ENCODE measurements at regions not wholly inside any gene's neighbourhood (a gene's known extent, or its start where the extent isn't known, plus 50 kb on each side); places are given as distances from the start of the nearest gene placed in this dataset.

DNA sequence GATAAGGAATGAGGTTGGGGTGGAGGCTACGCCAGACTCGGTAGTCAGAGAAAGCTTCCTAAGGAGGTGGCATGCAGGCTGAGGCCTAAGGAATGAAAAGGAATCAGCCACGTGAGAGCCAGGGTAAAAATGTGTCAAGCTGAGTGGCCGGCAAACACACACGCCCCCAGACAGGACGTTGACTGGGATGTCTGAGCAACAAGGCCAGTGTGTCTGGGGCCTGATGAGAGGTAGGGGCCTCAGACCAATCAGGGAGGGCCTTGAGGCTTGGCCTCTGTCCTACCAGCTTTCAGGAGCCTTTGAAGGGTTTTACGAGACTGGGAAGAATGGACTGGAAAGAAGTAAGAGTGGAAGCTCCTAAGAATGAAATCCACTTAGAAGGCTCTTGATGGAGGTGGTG lies 61.0 kb upstream of the PHACTR2 start:
- H3K27ac ChIP-seq (ENCODE audit: low read depth, low read length): no peak overlapping the region
- H3K79me2 ChIP-seq (ENCODE audit: insufficient read depth, low read length): no peaks in the 10 kb centered on the region
- H3K36me3 ChIP-seq (ENCODE audit: insufficient read depth, low read length): no peaks in the 10 kb centered on the region
- no peaks in the 10 kb centered on the region for H4K20me1 ChIP-seq (ENCODE audit: insufficient read depth, low read length)
- H2AFZ ChIP-seq (ENCODE audit: low read length): no peak overlapping the region
- DNase-seq (ENCODE audit: insufficient read length, low spot score, missing footprints): no peak
- no peaks in the 10 kb centered on the region for H3K27me3 ChIP-seq (ENCODE audit: insufficient read depth, low read length)
- peaks cover 15% of the 10 kb centered on the region for H3K4me1 ChIP-seq (ENCODE audit: insufficient read depth, low read length)
- TF ChIP-seq, protein P1, sequence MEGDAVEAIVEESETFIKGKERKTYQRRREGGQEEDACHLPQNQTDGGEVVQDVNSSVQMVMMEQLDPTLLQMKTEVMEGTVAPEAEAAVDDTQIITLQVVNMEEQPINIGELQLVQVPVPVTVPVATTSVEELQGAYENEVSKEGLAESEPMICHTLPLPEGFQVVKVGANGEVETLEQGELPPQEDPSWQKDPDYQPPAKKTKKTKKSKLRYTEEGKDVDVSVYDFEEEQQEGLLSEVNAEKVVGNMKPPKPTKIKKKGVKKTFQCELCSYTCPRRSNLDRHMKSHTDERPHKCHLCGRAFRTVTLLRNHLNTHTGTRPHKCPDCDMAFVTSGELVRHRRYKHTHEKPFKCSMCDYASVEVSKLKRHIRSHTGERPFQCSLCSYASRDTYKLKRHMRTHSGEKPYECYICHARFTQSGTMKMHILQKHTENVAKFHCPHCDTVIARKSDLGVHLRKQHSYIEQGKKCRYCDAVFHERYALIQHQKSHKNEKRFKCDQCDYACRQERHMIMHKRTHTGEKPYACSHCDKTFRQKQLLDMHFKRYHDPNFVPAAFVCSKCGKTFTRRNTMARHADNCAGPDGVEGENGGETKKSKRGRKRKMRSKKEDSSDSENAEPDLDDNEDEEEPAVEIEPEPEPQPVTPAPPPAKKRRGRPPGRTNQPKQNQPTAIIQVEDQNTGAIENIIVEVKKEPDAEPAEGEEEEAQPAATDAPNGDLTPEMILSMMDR (IDR thresholded peaks at IDR 0.05; ENCODE audit: extremely low read depth, low read depth, low read length): no peak
- H3K4me2 ChIP-seq (ENCODE audit: insufficient read depth, low read length): no peak overlapping the region
- H3K9me3 ChIP-seq (ENCODE audit: low read depth, low read length): no peaks in the 10 kb centered on the region
- H3K4me3 ChIP-seq (ENCODE audit: insufficient read depth, low read length): no peak overlapping the region

DNA sequence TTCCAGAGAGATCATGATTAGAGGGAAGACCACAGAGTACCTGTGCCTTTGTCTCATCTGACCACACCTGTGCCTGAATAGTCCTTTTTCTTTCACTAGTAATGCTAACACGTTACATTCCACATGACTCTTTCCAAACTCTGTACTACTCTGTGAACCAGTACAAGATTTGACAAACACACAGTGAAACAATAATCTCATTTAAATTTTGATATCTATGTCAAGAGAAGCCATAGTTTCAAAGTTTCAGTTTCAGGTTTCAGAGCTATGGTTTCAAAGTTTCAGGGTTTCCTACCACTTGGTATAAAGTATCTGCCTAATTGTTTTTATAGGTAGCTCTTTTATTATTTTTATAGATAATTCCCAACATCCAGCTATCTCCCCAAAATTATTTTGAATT lies 62.0 kb upstream of the PHACTR2 start:
- no peaks in the 10 kb centered on the region for H3K27me3 ChIP-seq (ENCODE audit: insufficient read depth, low read length)
- no peak overlapping the region for H3K27ac ChIP-seq (ENCODE audit: low read depth, low read length)
- no peak for DNase-seq (ENCODE audit: insufficient read length, low spot score, missing footprints)
- no peaks in the 10 kb centered on the region for H3K79me2 ChIP-seq (ENCODE audit: insufficient read depth, low read length)
- H2AFZ ChIP-seq (ENCODE audit: low read length): no peak overlapping the region
- H4K20me1 ChIP-seq (ENCODE audit: insufficient read depth, low read length): no peaks in the 10 kb centered on the region
- H3K36me3 ChIP-seq (ENCODE audit: insufficient read depth, low read length): no peaks in the 10 kb centered on the region
- H3K4me1 ChIP-seq (ENCODE audit: insufficient read depth, low read length): peaks cover 8% of the 10 kb centered on the region
- no peaks in the 10 kb centered on the region for H3K9me3 ChIP-seq (ENCODE audit: low read depth, low read length)
- TF ChIP-seq, protein P1 (IDR thresholded peaks at IDR 0.05; ENCODE audit: extremely low read depth, low read depth, low read length): no peak
- no peak overlapping the region for H3K4me2 ChIP-seq (ENCODE audit: insufficient read depth, low read length)
- no peak overlapping the region for H3K4me3 ChIP-seq (ENCODE audit: insufficient read depth, low read length)

DNA sequence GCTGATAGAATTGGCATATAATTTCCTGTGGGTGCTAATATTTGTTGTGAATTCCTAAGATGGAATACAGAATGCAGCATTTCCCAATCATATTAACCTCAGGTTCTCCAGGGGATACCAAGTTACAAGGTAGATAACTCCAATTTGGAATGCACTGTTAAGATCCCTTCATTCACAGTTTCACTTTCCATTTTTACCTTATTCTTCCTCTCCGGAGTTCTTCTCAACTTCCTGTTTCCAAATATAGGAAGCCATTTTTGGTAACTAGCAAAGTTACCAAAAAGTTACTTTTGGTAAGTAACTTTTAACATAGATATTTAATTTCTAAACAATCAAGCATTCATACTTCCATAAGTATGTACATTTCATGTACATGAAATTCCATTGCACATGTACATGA lies 63.5 kb upstream of the PHACTR2 start:
- peak overlapping the region; percentile 76 for H2AFZ ChIP-seq (ENCODE audit: low read length)
- H3K4me3 ChIP-seq (ENCODE audit: insufficient read depth, low read length): peak overlapping the region; percentile 52
- DNase-seq (ENCODE audit: insufficient read length, low spot score, missing footprints): no peak
- peak overlapping the region; percentile 65 for H3K4me2 ChIP-seq (ENCODE audit: insufficient read depth, low read length)
- no peaks in the 10 kb centered on the region for H3K36me3 ChIP-seq (ENCODE audit: insufficient read depth, low read length)
- TF ChIP-seq, protein P1 (IDR thresholded peaks at IDR 0.05; ENCODE audit: extremely low read depth, low read depth, low read length): no peak
- no peaks in the 10 kb centered on the region for H4K20me1 ChIP-seq (ENCODE audit: insufficient read depth, low read length)
- H3K27me3 ChIP-seq (ENCODE audit: insufficient read depth, low read length): no peaks in the 10 kb centered on the region
- H3K4me1 ChIP-seq (ENCODE audit: insufficient read depth, low read length): no peaks in the 10 kb centered on the region
- H3K27ac ChIP-seq (ENCODE audit: low read depth, low read length): no peak overlapping the region
- H3K79me2 ChIP-seq (ENCODE audit: insufficient read depth, low read length): no peaks in the 10 kb centered on the region
- H3K9me3 ChIP-seq (ENCODE audit: low read depth, low read length): no peaks in the 10 kb centered on the region

DNA sequence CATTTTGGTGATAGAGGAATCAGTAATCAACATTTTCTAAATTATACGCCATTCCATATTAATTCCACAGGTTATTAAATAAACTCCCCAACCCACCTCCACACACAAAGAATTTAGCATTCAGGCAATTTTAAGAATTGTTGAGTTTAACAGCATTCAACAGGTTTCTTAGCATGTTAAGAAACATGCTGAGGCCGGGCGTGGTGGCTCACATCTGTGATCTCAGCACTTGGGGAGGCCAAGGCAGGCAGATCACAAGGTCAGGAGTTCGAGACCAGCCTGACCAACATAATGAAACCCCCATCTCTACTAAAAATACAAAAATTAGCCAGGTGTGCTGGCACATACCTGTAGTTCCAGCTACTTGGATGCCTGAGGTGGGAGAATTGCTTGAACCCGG lies 64.0 kb upstream of the PHACTR2 start:
- Histone ChIP-seq H3K27ac (ENCODE audit: low read depth, low read length) (no peak overlapping the region), H3K9me3 (ENCODE audit: low read depth, low read length) (no peaks in the 10 kb centered on the region), H3K79me2 (ENCODE audit: insufficient read depth, low read length) (no peaks in the 10 kb centered on the region), H3K36me3 (ENCODE audit: insufficient read depth, low read length) (no peaks in the 10 kb centered on the region), H2AFZ (ENCODE audit: low read length) (peak overlapping the region; percentile 76), H3K4me1 (ENCODE audit: insufficient read depth, low read length) (no peaks in the 10 kb centered on the region), H3K27me3 (ENCODE audit: insufficient read depth, low read length) (no peaks in the 10 kb centered on the region), H3K4me2 (ENCODE audit: insufficient read depth, low read length) (peak overlapping the region; percentile 65), H3K4me3 (ENCODE audit: insufficient read depth, low read length) (no peak overlapping the region), H4K20me1 (ENCODE audit: insufficient read depth, low read length) (no peaks in the 10 kb centered on the region)
- DNase-seq (ENCODE audit: insufficient read length, low spot score, missing footprints): no peak
- TF ChIP-seq, protein P1 (IDR thresholded peaks at IDR 0.05; ENCODE audit: extremely low read depth, low read depth, low read length): no peak

All from osteoblast (primary cell).